ENCODE measurements at regions not wholly inside any gene's neighbourhood (a gene's known extent, or its start where the extent isn't known, plus 50 kb on each side); places are given as distances from the start of the nearest gene placed in this dataset.
"Not testable (repeated sequence)": the region's sequence is repeated elsewhere in the genome, so short reads cannot be mapped to it uniquely, and the experiment has no call there.

DNA sequence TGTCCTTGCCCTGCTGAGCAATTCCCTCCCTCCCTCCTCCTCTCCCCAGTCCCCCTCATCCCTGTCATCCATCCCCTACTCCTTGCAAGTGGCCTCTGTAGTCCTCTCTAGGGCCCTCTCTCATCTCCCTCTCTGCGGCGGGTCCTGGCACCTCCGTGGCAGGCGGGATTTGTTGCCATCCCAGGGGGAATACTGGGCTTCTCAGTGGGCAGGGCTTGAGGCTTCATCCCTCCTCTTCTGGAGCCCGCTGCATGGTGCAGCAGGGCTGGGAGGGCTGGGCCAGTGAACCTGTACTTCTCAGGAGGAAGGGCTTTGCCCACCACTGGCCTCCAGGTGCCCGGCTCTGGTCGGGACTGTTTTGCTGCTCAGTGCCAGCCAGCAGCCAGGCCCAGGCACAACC is 216.2 kb downstream of the TFCP2L1 start:
- Histone ChIP-seq H3K4me3 (no peak overlapping the region), H3K27ac (no peak overlapping the region)

GRCh38 chr2:121069434-121069969 is 215.5 kb downstream of the TFCP2L1 start:
- Histone ChIP-seq H3K27ac (no peak overlapping the region), H3K4me3 (no peak overlapping the region)

DNA sequence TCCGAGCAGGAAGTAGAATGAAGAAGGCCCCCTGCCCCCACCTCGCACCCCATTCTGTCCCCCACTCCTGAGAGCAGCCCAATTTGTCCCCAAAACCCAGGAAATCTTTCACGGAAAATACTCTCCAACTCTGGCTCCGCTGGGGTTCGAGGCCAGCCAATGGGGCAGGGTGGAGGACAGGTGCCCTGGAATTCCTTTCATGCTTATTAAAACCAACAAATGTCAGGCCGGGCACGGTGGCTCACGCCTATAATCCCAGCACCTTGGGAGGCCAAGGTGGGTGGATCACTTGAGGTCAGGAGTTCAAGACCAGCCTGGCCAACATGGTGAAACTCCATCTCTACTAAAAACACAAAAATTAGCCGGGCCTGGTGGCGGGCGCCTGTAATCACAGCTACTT is 214.9 kb downstream of the TFCP2L1 start:
- not testable (repeated sequence) for H3K4me3 ChIP-seq, H3K27ac ChIP-seq

DNA sequence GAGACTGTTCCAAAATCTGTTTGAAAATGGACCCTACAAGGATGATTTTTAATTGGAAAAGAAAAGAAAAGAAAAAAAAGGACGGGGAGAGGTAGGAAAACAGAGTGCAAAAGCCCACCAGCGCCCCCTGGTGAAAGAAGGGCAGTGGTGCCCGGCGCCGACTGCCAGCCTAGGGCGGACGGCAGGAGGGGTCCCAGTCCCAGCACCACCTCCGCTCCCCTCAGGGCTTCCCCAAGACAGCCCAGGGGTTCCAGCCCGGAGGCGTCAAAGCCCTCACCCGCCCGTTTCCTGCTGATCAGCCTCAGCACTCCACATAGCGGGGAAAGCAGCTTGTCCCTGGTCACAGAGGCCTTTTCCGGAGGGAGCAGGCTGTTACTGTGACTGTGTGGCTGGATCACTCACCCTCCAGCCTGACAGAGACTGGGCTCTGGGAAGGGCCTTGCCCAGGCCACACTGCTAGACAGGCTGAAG is 213.9 kb downstream of the TFCP2L1 start:
- Histone ChIP-seq H3K27ac (no peak overlapping the region), H3K4me3 (no peak overlapping the region)

DNA sequence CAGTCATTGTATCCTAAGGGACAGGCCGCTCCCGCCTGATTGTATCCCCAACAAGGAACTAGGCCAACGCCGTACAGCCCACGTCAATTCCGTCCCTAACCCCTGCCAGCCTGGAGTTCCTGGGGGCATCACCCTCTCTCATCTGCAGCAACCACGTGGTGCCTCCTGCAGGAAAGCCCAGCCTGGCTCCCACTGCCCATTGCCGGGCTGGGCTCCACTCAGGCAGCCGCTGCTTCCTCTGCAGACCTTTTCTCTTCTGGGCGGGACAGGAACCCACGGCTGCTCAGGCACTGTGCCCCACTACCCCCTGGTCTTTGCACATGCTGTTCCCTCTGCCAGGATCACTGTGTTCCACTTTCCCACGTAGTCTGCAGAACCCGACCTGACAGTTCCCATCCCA is 212.2 kb downstream of the TFCP2L1 start:
- no peak overlapping the region for H3K27ac ChIP-seq
- H3K4me3 ChIP-seq = no peak overlapping the region

DNA sequence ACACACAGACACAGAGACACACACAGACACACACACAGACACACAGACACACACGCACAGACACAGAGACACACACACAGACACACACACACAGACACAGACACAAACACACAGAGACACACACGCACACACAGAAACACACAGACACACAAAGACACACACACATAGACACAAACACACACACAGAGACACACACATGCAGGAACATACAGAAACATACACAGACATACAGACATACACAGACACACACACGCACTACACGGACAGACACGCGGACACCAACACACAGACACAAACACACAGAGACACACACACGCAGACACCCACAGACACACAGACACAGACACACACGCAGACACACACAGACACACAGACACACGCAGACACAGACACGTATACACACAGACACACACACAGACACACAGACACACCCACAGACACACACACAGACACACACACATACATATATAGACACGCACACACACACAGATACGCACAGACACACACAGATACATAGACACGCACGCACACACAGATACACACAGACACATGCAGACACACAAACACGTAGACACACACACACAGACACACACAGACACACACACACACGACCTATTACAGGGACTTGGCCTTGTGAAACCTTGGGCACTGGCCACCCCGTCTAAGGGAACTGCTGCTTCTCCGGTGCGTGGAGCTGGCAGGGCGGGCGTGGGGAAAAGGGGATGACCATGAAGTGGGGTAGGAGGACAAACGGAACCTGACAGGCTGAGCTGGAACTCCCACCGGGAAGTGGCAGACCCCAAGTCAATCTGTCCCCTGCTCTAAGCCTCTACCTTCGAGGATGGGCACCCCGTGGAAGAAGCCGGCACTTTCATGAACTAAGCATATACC is 211.4 kb downstream of the TFCP2L1 start:
- Histone ChIP-seq H3K4me3 (no peak overlapping the region), H3K27ac (no peak overlapping the region)

GRCh38 chr2:121074293-121074932 is 210.6 kb downstream of the TFCP2L1 start:
- no peak overlapping the region for H3K27ac ChIP-seq

GRCh38 chr2:121075006-121075551 is 209.9 kb downstream of the TFCP2L1 start:
- Histone ChIP-seq H3K4me3 (no peak overlapping the region), H3K27ac (peak overlapping the region in 3 of 21 experiments; percentile 1 to 43 (median 22))

More at GRCh38 chr2:121074293-121074932, 210.6 kb downstream of the TFCP2L1 start:
- no peak overlapping the region for H3K4me3 ChIP-seq

- H3K4me3 ChIP-seq = no peak overlapping the region
- H3K27ac ChIP-seq = peak overlapping the region in 3 of 21 experiments; percentile 1 to 43 (median 22)
These were observed 209.1 kb downstream of the TFCP2L1 start for GRCh38 chr2:121075641-121076497.

- Histone ChIP-seq H3K27ac (no peak overlapping the region), H3K4me3 (no peak overlapping the region)
These were observed 208.5 kb downstream of the TFCP2L1 start for GRCh38 chr2:121076498-121076820.

DNA sequence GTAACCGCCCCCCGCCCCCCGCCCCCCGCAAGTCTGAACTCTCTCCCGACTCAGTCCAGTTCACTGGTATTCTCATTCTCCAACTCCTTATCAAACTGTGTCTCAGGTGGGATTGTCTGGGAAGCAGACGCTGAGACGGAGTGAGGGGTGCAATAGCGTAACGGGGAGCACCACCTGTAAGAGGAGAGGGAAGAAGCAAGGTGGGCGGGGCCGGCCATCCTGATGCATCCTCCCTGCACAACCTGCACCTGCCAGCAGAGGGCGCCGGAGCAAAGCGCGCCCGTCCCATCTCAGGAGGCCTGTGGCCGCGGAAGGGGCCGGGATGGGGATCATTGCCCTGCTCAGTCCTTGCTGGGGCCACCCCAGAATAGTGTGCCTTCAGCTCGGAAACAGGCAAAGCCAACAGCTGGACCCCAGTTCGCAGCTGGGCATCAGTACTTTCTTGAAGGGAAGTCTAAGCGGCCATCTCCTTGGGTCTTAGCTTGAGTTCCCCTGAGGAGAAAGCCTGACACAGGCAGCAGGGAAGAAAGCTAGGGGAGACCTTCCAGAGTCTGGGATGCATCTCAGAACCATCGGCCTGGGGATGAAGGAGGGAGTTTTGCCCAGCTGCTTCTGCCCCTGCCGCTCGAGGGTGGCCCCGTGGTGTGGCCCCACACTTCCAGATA is 208.0 kb downstream of the TFCP2L1 start:
- H3K4me3 ChIP-seq = no peak overlapping the region

DNA sequence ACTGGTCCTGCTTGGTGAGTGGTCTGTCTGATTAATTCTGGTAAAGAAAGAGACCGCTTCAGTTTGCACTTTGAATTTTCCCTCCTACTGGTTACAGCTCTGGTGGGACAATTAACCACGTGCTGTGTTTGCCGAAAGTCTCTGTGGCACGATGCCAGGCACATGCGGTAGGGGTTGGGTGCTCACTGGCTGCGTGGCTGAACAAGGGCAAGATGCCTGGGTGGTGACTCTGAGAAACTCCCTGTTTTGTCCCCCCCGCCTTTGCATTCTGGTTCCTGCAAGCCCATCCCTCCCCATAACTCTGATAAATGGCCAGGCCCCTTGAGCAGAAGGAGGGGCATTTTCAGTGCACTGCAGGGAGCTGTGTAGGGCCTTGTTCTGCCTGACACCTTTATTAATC is 206.1 kb downstream of the TFCP2L1 start:
- no peak overlapping the region for H3K27ac ChIP-seq

More for the DNA sequence above, 208.0 kb downstream of the TFCP2L1 start:
- no peak overlapping the region for H3K27ac ChIP-seq

GRCh38 chr2:121080013-121080772 is 204.8 kb downstream of the TFCP2L1 start:
- H3K27ac ChIP-seq = no peak overlapping the region
- H3K4me3 ChIP-seq = no peak overlapping the region

More for the DNA sequence above, 206.1 kb downstream of the TFCP2L1 start:
- no peak overlapping the region for H3K4me3 ChIP-seq

- H3K27ac ChIP-seq = no peak overlapping the region
- H3K4me3 ChIP-seq = no peak overlapping the region
These were observed 203.3 kb downstream of the TFCP2L1 start for GRCh38 chr2:121081701-121082100.

GRCh38 chr2:121082191-121082590 is 202.8 kb downstream of the TFCP2L1 start:
- Histone ChIP-seq H3K4me3 (no peak overlapping the region), H3K27ac (no peak overlapping the region)

GRCh38 chr2:121084130-121084680 is 200.8 kb downstream of the TFCP2L1 start:
- Histone ChIP-seq H3K4me3 (no peak overlapping the region), H3K27ac (no peak overlapping the region)

GRCh38 chr2:121085801-121086200 is 199.2 kb downstream of the TFCP2L1 start:
- Histone ChIP-seq H3K4me3 (no peak overlapping the region), H3K27ac (no peak overlapping the region)

GRCh38 chr2:121086450-121086849 is 198.6 kb downstream of the TFCP2L1 start:
- no peak overlapping the region for H3K4me3 ChIP-seq
- H3K27ac ChIP-seq = no peak overlapping the region
